ENCODE measurements at regions not wholly inside any gene's neighbourhood (a gene's known extent, or its start where the extent isn't known, plus 50 kb on each side); places are given as distances from the start of the nearest gene placed in this dataset.

DNA sequence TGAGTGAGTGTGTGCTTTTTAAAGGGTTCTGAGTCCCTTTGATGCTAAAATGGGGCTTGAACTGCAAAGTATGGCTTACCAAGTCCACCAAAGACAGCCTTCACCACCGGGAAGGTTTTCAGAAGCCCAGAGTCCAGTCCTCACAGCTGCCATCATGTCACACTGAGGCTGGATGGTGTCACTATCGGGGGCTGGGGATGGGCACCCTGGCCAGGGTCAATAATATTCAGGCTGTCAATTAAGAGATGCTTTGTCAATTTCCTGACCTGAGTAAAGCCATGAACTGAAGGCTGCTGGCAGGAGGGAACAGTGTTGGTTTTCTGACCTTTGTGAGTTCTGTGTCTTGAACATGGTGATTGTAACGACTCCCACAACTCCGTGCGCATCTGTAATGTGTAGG is 373.0 kb upstream of the B3GAT1 start:
- ATAC-seq (no peak), DNase-seq (ENCODE audit: low read depth, low spot score) (no peak)
- Histone ChIP-seq H3K36me3 (ENCODE audit: control insufficient read depth, insufficient read depth, low read length) (no peaks in the 10 kb centered on the region), H3K9me3 (ENCODE audit: control insufficient read depth, insufficient read depth, low read depth, low read length) (no peaks in the 10 kb centered on the region), H3K27me3 (ENCODE audit: control insufficient read depth, insufficient read depth, low read length) (peaks cover 13% of the 10 kb centered on the region), H3K27ac (ENCODE audit: low read length) (no peak overlapping the region), H3K4me1 (ENCODE audit: control insufficient read depth, insufficient read depth, low read length) (no peaks in the 10 kb centered on the region), H3K4me3 (ENCODE audit: low read depth in 2 of 2, low read length in 2 of 2) (no peak overlapping the region)
- POLR2A ChIA-PET: no interaction called here
- intact Hi-C loops (cut with micrococcal nuclease; ENCODE audit: unreplicated experiment) (no loop called here), in situ Hi-C loops (cut with HindIII; ENCODE audit: low pct_unique_long_range_greater_than_20kb, low sequenced_read_pairs) (no loop called here)
- no TSS peak for BruUV-seq (replicated peaks)
- TF ChIP-seq SIN3A (IDR thresholded peaks at IDR 0.05; ENCODE audit: borderline replicate concordance, insufficient read depth, low read depth, low read length): no peak
- TF ChIP-seq POLR2AphosphoS5 (IDR thresholded peaks at IDR 0.05; ENCODE audit: low read depth, low read length): no peak
- TF ChIP-seq TCF7L2 (IDR thresholded peaks at IDR 0.05; ENCODE audit: low read depth, low read length): no peak
- TF ChIP-seq, protein P1, sequence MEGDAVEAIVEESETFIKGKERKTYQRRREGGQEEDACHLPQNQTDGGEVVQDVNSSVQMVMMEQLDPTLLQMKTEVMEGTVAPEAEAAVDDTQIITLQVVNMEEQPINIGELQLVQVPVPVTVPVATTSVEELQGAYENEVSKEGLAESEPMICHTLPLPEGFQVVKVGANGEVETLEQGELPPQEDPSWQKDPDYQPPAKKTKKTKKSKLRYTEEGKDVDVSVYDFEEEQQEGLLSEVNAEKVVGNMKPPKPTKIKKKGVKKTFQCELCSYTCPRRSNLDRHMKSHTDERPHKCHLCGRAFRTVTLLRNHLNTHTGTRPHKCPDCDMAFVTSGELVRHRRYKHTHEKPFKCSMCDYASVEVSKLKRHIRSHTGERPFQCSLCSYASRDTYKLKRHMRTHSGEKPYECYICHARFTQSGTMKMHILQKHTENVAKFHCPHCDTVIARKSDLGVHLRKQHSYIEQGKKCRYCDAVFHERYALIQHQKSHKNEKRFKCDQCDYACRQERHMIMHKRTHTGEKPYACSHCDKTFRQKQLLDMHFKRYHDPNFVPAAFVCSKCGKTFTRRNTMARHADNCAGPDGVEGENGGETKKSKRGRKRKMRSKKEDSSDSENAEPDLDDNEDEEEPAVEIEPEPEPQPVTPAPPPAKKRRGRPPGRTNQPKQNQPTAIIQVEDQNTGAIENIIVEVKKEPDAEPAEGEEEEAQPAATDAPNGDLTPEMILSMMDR (IDR thresholded peaks at IDR 0.05): no peak
- TF ChIP-seq, protein P2, sequence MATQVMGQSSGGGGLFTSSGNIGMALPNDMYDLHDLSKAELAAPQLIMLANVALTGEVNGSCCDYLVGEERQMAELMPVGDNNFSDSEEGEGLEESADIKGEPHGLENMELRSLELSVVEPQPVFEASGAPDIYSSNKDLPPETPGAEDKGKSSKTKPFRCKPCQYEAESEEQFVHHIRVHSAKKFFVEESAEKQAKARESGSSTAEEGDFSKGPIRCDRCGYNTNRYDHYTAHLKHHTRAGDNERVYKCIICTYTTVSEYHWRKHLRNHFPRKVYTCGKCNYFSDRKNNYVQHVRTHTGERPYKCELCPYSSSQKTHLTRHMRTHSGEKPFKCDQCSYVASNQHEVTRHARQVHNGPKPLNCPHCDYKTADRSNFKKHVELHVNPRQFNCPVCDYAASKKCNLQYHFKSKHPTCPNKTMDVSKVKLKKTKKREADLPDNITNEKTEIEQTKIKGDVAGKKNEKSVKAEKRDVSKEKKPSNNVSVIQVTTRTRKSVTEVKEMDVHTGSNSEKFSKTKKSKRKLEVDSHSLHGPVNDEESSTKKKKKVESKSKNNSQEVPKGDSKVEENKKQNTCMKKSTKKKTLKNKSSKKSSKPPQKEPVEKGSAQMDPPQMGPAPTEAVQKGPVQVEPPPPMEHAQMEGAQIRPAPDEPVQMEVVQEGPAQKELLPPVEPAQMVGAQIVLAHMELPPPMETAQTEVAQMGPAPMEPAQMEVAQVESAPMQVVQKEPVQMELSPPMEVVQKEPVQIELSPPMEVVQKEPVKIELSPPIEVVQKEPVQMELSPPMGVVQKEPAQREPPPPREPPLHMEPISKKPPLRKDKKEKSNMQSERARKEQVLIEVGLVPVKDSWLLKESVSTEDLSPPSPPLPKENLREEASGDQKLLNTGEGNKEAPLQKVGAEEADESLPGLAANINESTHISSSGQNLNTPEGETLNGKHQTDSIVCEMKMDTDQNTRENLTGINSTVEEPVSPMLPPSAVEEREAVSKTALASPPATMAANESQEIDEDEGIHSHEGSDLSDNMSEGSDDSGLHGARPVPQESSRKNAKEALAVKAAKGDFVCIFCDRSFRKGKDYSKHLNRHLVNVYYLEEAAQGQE (IDR thresholded peaks at IDR 0.05; ENCODE audit: insufficient read depth in 1 of 2, low read depth in 2 of 2, low read length in 1 of 2): no peak
- CTCF ChIA-PET: no interaction called here

DNA sequence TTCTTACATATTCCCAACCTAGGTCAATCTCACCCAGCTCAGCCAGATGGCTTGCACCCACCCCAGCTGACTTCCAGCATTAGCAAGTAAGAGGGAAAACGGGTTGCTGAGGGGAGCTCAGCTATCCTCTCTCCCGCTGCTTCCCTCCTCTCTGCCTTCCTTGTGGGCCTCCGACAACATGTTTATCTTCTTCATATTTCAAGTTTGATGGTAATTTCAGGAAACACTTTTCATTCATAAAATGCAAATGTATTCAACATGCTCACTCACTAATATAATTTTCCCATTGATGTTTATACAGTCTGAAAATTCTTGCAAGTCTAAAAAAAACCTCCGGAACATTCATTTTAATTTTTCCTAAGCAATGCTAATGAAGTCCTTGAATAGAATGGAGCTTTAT is 372.5 kb upstream of the B3GAT1 start:
- Histone ChIP-seq H3K9me3 (ENCODE audit: control insufficient read depth, insufficient read depth, low read depth, low read length) (no peaks in the 10 kb centered on the region), H3K4me1 (ENCODE audit: control insufficient read depth, insufficient read depth, low read length) (no peaks in the 10 kb centered on the region), H3K36me3 (ENCODE audit: control insufficient read depth, insufficient read depth, low read length) (no peaks in the 10 kb centered on the region), H3K27me3 (ENCODE audit: control insufficient read depth, insufficient read depth, low read length) (peaks cover 14% of the 10 kb centered on the region), H3K4me3 (ENCODE audit: low read depth in 2 of 2, low read length in 2 of 2) (no peak overlapping the region), H3K27ac (ENCODE audit: low read length) (no peak overlapping the region)
- BruUV-seq (replicated peaks): no TSS peak
- ATAC-seq (no peak), DNase-seq (ENCODE audit: low read depth, low spot score) (no peak)
- CTCF ChIA-PET: no interaction called here
- TF ChIP-seq, protein P2 (IDR thresholded peaks at IDR 0.05; ENCODE audit: insufficient read depth in 1 of 2, low read depth in 2 of 2, low read length in 1 of 2): no peak
- TF ChIP-seq SIN3A (IDR thresholded peaks at IDR 0.05; ENCODE audit: borderline replicate concordance, insufficient read depth, low read depth, low read length): no peak
- no peak for TF ChIP-seq POLR2AphosphoS5 (IDR thresholded peaks at IDR 0.05; ENCODE audit: low read depth, low read length)
- TF ChIP-seq, protein P1 (IDR thresholded peaks at IDR 0.05): no peak
- no peak for TF ChIP-seq TCF7L2 (IDR thresholded peaks at IDR 0.05; ENCODE audit: low read depth, low read length)
- in situ Hi-C loops (cut with HindIII; ENCODE audit: low pct_unique_long_range_greater_than_20kb, low sequenced_read_pairs): no loop called here
- POLR2A ChIA-PET: no interaction called here
- intact Hi-C loops (cut with micrococcal nuclease; ENCODE audit: unreplicated experiment): no loop called here

Measured in Panc1 (cell line).